ENCODE measurements at regions not wholly inside any gene's neighbourhood (a gene's known extent, or its start where the extent isn't known, plus 50 kb on each side); places are given as distances from the start of the nearest gene placed in this dataset.

DNA sequence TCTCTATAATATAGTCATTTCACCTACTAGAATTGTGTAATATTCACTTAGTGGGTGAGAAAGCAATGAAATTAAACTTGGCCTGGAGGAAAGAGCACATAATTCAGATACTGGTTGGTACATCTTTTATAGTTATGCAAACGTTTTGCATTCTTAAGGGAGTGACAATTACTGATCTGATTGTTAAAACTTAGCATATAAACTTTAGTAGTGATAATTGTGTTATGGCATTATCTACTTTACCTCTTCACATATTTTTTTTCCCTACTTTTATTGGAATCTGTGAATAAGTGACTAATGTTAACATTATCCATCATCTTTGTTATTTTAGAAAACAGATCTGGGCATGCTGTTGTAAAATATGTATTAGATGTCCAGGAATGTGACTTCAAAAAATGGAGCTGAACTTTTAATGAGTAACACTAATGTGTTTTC lies 217.4 kb upstream of the GIMD1 start:
- TF ChIP-seq, protein P1, sequence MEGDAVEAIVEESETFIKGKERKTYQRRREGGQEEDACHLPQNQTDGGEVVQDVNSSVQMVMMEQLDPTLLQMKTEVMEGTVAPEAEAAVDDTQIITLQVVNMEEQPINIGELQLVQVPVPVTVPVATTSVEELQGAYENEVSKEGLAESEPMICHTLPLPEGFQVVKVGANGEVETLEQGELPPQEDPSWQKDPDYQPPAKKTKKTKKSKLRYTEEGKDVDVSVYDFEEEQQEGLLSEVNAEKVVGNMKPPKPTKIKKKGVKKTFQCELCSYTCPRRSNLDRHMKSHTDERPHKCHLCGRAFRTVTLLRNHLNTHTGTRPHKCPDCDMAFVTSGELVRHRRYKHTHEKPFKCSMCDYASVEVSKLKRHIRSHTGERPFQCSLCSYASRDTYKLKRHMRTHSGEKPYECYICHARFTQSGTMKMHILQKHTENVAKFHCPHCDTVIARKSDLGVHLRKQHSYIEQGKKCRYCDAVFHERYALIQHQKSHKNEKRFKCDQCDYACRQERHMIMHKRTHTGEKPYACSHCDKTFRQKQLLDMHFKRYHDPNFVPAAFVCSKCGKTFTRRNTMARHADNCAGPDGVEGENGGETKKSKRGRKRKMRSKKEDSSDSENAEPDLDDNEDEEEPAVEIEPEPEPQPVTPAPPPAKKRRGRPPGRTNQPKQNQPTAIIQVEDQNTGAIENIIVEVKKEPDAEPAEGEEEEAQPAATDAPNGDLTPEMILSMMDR (IDR thresholded peaks at IDR 0.05), result no peak
- TF ChIP-seq POLR2A (IDR thresholded peaks at IDR 0.05), result no peak
